Muscle layer of colon (tissue), 2 donors: ENCODE measurements at regions not wholly inside any gene's neighbourhood (a gene's known extent, or its start where the extent isn't known, plus 50 kb on each side); places are given as distances from the start of the nearest gene placed in this dataset.

Source experiments
- H3K27ac ChIP-seq: one replicate; pipeline ENCODE4 v1.7.0; 2013; ENCODE audit warnings: low read depth, mild to moderate bottlenecking, low read length, moderate library complexity
- H3K27me3 ChIP-seq, 2 donors: one replicate each; pipeline ENCODE4 v1.7.0; 2013; ENCODE audit warnings: low read length in 2 of 2, mild to moderate bottlenecking in 2 of 2; ENCODE audit not compliant: insufficient read depth in 2 of 2, control insufficient read depth in 1 of 2
- H3K36me3 ChIP-seq: one replicate; pipeline ENCODE4 v1.7.0; 2013; ENCODE audit warnings: mild to moderate bottlenecking, low read length; ENCODE audit not compliant: insufficient read depth
- H3K4me1 ChIP-seq: one replicate; pipeline ENCODE4 v1.7.0; 2013; ENCODE audit warnings: mild to moderate bottlenecking, low read length; ENCODE audit not compliant: insufficient read depth
- H3K4me3 ChIP-seq, 2 donors: one replicate each; pipeline ENCODE4 v1.7.0; 2013; ENCODE audit warnings: low read length in 2 of 2, low read depth in 1 of 2, mild to moderate bottlenecking in 1 of 2, moderate library complexity in 1 of 2
- H3K9ac ChIP-seq: one replicate; pipeline ENCODE4 v1.7.0; 2013; ENCODE audit warnings: low read length
- H3K9me3 ChIP-seq: one replicate; pipeline ENCODE4 v1.7.0; 2013; ENCODE audit warnings: mild to moderate bottlenecking, low read length
- donor health status: abdominal sarcoma.
- donor health status: Adenocarcinoma of cecum.

- H3K36me3 ChIP-seq, result no peaks in the 10 kb centered on the region
- H3K27me3 ChIP-seq, result no peaks in the 10 kb centered on the region
- H3K4me3 ChIP-seq, result no peak overlapping the region
- no peak overlapping the region for H3K27ac ChIP-seq
- H3K4me1 ChIP-seq, result no peaks in the 10 kb centered on the region
- no peaks in the 10 kb centered on the region for H3K9me3 ChIP-seq
- H3K9ac ChIP-seq, result no peak overlapping the region
Observed at GRCh38 chr11:28536504-28537267, 428.5 kb downstream of the METTL15 start.

DNA sequence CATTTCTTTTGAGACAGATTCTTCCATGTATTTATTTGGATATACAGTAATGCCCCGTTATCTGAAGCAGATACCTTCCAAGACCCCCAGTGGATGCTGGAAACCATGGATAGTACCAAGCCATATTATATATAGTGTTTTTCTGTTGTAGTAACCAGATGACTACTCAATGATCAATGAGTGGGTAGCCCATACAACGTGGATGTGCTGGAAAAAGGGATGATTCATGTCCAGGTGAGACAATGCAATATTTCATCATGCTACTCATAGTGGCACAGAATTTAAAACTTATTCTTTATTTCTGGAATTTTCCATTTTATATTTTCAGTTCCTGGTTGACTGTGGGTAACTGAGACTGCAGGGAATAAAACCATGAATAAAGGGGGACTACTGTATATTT is 427.5 kb downstream of the METTL15 start:
- no peak overlapping the region for H3K4me3 ChIP-seq
- no peak overlapping the region for H3K9ac ChIP-seq
- no peak overlapping the region for H3K27ac ChIP-seq
- no peaks in the 10 kb centered on the region for H3K36me3 ChIP-seq
- H3K9me3 ChIP-seq, result no peaks in the 10 kb centered on the region
- no peaks in the 10 kb centered on the region for H3K4me1 ChIP-seq
- no peaks in the 10 kb centered on the region for H3K27me3 ChIP-seq

GRCh38 chr11:28529540-28530410 is 421.6 kb downstream of the METTL15 start:
- Histone ChIP-seq H3K9me3 (no peaks in the 10 kb centered on the region), H3K9ac (no peak overlapping the region), H3K4me3 (no peak overlapping the region), H3K4me1 (no peaks in the 10 kb centered on the region), H3K27ac (no peak overlapping the region), H3K27me3 (no peaks in the 10 kb centered on the region), H3K36me3 (no peaks in the 10 kb centered on the region)

DNA sequence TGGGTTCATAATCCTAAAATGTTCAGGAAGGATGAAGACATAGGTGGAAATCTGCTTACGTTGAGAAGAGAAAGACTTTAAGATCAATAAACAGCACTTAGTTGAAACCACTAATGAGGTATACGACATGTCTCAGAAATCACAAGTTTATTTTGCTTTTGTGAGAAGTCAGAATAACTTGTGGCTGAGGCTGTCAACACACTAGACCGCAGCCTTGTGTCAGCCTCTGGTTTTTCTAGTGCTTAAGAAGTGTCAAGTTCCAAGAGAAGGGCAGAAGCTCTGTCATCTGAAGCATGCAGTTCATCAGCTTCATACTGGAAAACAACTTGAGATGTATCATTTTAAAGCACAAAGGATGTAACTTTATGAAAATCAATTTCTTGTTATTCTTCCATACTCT is 420.9 kb downstream of the METTL15 start:
- H3K27ac ChIP-seq, result no peak overlapping the region
- H3K9ac ChIP-seq, result no peak overlapping the region
- H3K9me3 ChIP-seq, result no peaks in the 10 kb centered on the region
- no peak overlapping the region for H3K4me3 ChIP-seq
- no peaks in the 10 kb centered on the region for H3K4me1 ChIP-seq
- H3K27me3 ChIP-seq, result no peaks in the 10 kb centered on the region
- no peaks in the 10 kb centered on the region for H3K36me3 ChIP-seq

GRCh38 chr11:28528217-28528616 is 420.0 kb downstream of the METTL15 start:
- Histone ChIP-seq H3K36me3 (no peaks in the 10 kb centered on the region), H3K4me3 (no peak overlapping the region), H3K9me3 (no peaks in the 10 kb centered on the region), H3K27me3 (no peaks in the 10 kb centered on the region), H3K4me1 (no peaks in the 10 kb centered on the region), H3K9ac (no peak overlapping the region), H3K27ac (no peak overlapping the region)

GRCh38 chr11:28526406-28526751 is 418.2 kb downstream of the METTL15 start:
- Histone ChIP-seq H3K36me3 (no peaks in the 10 kb centered on the region), H3K4me3 (no peak overlapping the region), H3K9me3 (no peaks in the 10 kb centered on the region)

GRCh38 chr11:28525636-28526405 is 417.6 kb downstream of the METTL15 start:
- Histone ChIP-seq H3K9me3 (no peaks in the 10 kb centered on the region), H3K4me3 (no peak overlapping the region), H3K27ac (no peak overlapping the region), H3K27me3 (no peaks in the 10 kb centered on the region), H3K9ac (no peak overlapping the region), H3K36me3 (no peaks in the 10 kb centered on the region), H3K4me1 (no peaks in the 10 kb centered on the region)

More at GRCh38 chr11:28526406-28526751, 418.2 kb downstream of the METTL15 start:
- Histone ChIP-seq H3K27me3 (no peaks in the 10 kb centered on the region), H3K9ac (no peak overlapping the region), H3K27ac (no peak overlapping the region), H3K4me1 (no peaks in the 10 kb centered on the region)

DNA sequence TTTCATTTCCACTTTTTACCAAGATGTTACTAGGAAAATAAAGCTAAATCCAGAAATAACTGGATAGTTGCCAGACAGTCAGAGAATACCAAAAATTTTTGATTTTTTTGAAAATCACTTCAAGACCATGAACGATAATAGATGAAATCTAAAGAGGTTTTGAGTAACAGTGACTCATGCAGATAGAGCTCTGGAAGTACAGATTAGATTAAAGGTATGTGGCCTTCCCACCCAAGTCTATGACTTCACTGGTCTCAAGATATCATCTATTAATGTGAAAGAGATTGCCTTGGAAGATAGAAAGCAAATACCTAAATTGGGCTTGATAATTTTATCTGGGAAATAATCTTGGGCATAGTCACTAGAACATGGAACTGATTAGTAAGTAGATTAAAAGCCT is 415.9 kb downstream of the METTL15 start:
- no peaks in the 10 kb centered on the region for H3K4me1 ChIP-seq
- H3K4me3 ChIP-seq, result no peak overlapping the region
- no peaks in the 10 kb centered on the region for H3K9me3 ChIP-seq
- H3K27ac ChIP-seq, result no peak overlapping the region
- no peaks in the 10 kb centered on the region for H3K36me3 ChIP-seq
- no peaks in the 10 kb centered on the region for H3K27me3 ChIP-seq
- no peak overlapping the region for H3K9ac ChIP-seq

DNA sequence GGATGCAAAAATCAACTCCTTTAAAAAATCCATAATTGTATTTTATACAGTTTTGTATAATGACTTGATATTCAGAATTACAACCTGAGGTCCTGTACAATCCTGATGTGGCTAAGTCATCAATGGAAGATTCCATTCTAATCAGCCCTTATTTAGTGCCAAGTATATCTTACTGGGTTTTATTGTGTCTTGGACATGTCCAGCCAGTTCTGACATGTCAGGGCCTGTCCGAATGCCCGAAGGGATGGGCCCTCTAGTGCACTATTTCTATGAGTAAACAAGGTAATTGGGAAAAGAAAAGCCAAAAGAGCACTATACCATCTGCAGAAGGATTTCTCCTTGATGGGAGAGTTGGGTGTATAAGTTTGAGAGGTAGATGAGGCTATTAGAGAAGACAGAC is 412.9 kb downstream of the METTL15 start:
- Histone ChIP-seq H3K4me1 (no peaks in the 10 kb centered on the region), H3K9ac (no peak overlapping the region), H3K4me3 (no peak overlapping the region), H3K27ac (no peak overlapping the region), H3K9me3 (no peaks in the 10 kb centered on the region), H3K36me3 (no peaks in the 10 kb centered on the region), H3K27me3 (no peaks in the 10 kb centered on the region)

DNA sequence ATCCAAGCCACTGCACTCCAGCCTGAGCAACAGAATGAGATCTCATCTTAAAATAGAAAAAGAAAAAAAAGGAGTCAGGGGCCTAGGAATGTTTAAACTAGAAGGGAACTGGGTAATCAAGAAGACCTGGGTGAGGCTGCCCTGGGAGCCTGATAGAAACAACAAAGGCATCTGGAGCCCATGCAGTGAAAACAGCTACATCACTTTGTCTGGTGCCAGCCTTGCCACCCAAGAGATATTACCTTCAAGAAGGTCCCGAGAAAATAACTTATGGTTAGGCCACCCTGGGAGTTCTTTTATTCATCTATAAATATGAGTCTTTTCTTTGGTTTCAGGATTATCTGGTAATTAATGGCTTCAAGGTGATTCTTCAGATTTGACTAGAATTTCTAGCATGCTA is 412.1 kb downstream of the METTL15 start:
- H3K4me3 ChIP-seq, result no peak overlapping the region
- H3K9me3 ChIP-seq, result no peaks in the 10 kb centered on the region
- H3K27ac ChIP-seq, result no peak overlapping the region
- H3K9ac ChIP-seq, result no peak overlapping the region
- H3K27me3 ChIP-seq, result no peaks in the 10 kb centered on the region
- H3K36me3 ChIP-seq, result no peaks in the 10 kb centered on the region
- H3K4me1 ChIP-seq, result no peaks in the 10 kb centered on the region

GRCh38 chr11:28518825-28519224 is 410.6 kb downstream of the METTL15 start:
- no peaks in the 10 kb centered on the region for H3K4me1 ChIP-seq
- no peaks in the 10 kb centered on the region for H3K36me3 ChIP-seq
- no peak overlapping the region for H3K9ac ChIP-seq
- no peaks in the 10 kb centered on the region for H3K9me3 ChIP-seq
- H3K4me3 ChIP-seq, result no peak overlapping the region
- no peaks in the 10 kb centered on the region for H3K27me3 ChIP-seq
- H3K27ac ChIP-seq, result no peak overlapping the region
